Stimulated activated naive CD4-positive, alpha-beta T cell (primary cell): ENCODE measurements at regions not wholly inside any gene's neighbourhood (a gene's known extent, or its start where the extent isn't known, plus 50 kb on each side); places are given as distances from the start of the nearest gene placed in this dataset.
"Not testable (repeated sequence)": the region's sequence is repeated elsewhere in the genome, so short reads cannot be mapped to it uniquely, and the experiment has no call there.

ENCODE experiments used
- DNase-seq, 6 experiments: peaks; one replicate each; lab custom pipeline; 2025; lab: John Stamatoyannopoulos, UW

DNA sequence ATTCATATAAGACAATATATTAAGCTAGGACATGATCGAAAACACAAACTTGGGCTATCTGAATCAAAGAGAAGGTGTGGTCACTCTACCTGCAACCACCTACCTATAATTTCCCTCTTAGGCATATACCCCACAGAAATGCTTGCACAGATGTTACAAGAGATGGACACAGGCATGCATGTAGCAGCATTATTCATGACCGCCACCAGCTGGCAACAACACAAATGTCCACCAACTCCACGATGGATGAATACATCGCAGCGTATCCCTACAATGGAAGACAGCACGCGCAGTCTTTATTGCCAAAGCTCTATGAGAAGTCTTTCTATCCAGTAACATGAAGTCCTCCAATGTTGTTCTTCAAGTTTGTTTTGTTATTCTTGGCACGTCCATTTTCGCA, 90.8 kb downstream of the ARL4C start:
- no peak for DNase-seq

DNA sequence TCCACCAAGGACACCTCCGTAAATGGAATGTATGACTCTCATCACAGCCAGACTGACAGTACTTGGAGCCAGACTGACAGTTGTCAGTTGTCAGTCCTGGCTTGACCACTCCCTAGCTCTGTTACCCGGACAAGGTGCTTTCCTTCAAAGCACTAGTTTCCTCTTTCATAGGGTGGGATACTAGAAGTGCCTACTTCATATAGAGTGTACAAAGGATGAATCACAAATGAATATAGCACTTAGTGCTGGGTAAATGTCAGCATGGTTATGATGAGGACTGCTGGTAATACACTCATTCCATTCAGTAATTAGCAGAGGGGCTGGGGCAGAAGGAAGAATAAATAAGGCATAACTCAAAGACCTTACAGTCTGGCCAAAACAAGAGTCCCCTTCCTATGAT, 91.4 kb downstream of the ARL4C start:
- no peak for DNase-seq

DNA sequence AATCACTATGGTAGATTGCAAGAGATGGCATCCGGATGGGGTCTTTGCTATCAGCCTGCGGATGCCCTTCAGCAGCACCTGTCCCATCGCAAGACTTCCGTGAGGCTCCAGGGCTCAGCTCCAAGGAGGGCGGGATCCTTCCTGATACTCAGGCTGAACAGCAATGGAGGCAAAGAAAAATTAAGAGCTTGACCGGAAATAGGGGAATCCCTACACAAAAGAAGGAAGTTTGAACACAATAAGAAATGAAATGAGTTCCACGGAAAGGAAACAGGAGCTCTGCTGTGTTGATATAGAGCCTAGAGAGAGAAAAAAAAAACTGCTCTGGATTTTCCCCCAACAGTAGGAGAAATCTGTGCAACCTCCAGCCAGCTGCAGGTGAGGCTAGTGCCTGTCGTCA, 91.9 kb downstream of the ARL4C start:
- DNase-seq: no peak

GRCh38 chr2:234403751-234404150, 93.1 kb downstream of the ARL4C start:
- DNase-seq: no peak

DNA sequence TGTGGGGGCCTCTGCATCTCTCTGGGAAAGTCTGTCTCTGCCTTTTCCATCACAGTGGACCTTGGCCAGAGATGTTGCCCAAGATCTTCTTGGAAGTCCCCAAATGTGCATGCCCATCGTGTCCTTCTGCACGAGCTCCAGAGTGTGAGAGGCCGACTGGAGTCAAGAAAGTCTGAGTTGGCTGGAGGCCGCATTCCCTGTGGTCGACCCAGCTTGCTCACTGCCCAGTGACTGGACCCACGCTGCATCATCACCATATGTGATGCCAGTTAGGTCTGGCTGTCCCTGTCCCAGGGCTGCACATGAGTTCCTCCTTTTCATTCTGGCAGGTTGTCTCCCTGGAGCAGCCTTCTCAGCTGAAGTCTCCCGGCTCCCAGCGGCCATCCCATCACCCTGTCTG, 93.8 kb downstream of the ARL4C start:
- no peak for DNase-seq

- no peak for DNase-seq
These were observed 95.5 kb downstream of the ARL4C start for GRCh38 chr2:234401426-234401825.

- DNase-seq: no peak
These were observed 97.2 kb downstream of the ARL4C start for GRCh38 chr2:234399451-234400246.

- DNase-seq: no peak
These were observed 98.3 kb downstream of the ARL4C start for GRCh38 chr2:234398531-234398930.

- DNase-seq: no peak
These were observed 100.9 kb downstream of the ARL4C start for GRCh38 chr2:234395891-234396420.

DNA sequence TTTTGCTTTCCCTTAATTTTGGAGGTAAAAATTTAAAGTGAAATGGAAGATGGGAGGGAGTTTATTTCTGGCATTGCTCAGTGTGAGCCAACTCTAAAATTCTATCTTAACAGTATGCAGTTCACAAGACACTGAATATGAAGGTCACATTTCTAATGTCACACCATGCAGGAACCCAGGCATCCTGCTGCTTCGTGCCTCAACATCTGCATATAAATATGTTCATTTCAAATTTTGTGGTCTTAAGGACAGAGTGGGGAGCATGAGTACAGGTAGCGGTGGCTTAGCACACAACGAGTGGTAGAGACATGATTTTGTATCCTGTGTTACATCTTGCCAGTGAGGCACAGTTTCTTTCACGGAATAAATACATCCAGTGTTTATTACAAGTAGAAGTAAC, 102.4 kb downstream of the ARL4C start:
- no peak for DNase-seq

GRCh38 chr2:234393354-234393753, 103.5 kb downstream of the ARL4C start:
- peak in 3 of 6 experiments; percentile 7 to 28 (median 27) for DNase-seq

DNA sequence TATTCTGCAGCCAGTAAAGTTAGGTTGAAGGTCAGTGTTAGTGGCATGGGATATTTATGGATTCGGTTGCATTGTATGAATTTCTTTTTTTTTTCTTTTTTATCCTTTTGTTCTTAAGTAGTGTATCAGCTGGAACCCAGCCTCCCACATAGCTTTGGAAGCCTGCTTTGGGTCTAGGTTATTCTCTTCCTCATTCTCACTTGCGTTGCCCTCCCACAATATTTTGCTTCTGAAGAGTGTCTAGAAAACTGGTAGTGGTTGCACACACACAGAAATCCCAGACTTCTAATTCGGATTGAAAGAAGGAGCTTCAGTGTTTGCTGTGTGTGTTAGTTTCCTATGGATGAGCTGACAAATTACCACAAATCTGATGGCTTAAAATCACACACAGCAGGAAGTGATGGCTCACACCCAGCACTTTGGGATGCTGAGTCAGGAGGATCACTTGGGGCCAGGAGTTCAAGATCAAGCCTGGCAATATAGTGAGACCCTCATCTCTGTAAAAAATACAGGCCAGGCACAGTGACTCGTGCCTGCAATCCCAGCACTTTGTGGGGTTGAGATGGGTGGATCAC, 104.8 kb downstream of the ARL4C start:
- no peak for DNase-seq

DNA sequence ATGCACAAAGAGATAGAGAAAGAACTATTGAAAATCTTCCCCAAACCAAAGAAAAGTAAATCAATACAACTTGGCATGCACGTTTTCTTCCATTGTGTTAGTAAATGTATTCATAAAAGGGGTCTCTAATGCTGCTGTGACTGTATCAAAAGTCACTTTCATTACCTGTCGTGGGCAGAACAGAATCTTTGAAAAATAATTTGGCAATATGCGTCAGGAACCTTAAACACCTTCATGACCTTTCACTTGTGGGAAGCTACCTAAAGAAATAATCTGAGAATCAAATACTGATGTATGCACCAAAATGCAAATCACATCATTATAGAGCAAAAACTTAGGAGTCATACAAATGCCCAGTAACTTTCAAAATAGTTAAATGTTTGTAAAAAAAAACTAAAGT, 105.3 kb downstream of the ARL4C start:
- no peak for DNase-seq

DNA sequence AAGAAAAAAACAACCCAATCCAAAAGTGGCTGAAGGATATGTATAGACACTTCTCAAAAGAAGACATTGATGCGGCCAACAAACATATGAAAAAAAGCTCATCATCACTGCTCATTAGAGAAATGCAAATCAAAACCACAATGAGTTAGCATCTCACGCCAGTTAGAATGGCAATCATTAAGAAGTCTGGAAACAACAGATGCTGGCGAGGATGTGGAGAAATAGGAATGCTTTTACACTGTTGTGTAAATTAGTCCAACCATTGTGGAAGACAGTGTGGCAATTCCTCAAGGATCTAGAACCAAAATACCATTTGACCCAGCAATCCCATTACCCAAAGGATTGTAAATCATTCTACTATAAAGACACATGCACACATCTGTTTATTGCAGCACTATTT, 107.2 kb downstream of the ARL4C start:
- DNase-seq: not testable (repeated sequence)

GRCh38 chr2:234388591-234388990, 108.3 kb downstream of the ARL4C start:
- DNase-seq: no peak

GRCh38 chr2:234386971-234387370, 109.9 kb downstream of the ARL4C start:
- DNase-seq: no peak

DNA sequence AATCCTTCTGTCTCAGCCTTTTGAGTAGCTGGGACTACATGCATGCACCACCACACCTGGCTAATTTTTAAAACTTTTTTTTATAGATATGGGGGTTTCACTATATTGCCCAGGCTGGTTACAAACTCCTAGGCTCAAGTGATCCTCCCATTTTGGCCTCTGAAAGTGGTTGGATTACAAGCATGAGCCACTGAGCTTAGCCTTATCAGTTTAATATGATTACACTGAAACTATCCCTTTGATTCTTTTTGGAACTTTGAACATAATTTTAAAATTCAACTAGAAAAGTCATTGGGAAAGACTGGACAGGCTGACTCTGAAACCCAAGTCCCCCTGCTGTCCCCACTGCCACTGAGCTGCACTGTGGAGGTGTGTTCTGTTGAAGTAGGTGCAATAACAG, 114.8 kb downstream of the ARL4C start:
- DNase-seq: no peak

DNA sequence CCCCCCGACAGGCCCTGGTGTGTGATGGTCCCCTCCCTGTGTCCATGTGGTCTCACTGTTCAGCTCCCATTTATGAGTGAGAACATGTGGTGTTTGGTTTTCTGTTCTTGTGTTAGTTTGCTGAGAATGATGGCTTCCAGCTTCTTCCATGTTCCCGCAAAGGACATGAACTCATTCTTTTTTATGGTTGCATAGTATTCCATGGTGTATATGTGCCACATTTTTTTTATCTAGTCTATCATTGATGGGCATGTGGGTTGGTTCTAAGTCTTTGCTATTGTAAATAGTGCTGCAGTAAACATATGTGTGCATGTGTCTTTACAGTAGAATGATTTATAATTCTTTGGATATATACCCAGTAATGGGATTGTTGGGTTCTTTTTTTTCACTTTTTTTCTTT, 117.9 kb downstream of the ARL4C start:
- DNase-seq: not testable (repeated sequence)

- DNase-seq: no peak
These were observed 118.4 kb downstream of the ARL4C start for GRCh38 chr2:234378440-234378839.

DNA sequence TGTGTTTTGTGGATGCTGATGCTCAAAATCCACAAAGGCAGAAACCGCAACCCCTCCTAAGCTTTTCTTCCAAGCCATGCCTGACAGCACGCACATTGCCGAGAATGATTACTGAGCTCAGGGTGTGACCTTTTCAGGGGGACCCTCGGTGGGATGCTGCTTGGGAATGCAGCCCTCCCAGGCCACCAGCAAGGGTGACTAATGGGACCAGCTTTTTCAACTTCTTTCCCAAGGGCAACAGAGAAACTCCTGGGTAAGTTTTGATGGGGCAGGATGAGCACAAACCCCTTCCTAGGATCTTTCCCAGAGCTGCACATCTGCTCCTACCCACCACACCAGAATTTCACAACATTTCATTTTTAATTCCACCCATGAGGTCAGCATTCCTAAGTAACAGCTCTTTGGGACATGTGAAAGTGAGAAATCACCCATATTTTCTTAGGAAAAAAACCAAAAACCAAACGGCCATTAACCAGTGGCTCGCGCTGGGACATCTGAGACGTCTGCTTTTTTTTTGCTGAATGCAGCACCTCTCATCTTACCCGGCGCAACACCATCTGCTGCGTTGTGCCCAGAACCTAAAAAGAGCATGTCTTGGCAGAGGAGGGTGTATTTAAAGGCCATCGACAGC, 119.0 kb downstream of the ARL4C start:
- no peak for DNase-seq

- DNase-seq: no peak
These were observed 120.7 kb downstream of the ARL4C start for GRCh38 chr2:234376229-234376628.

GRCh38 chr2:234375176-234375880, 121.6 kb downstream of the ARL4C start:
- DNase-seq: no peak
